GM12878 (cell line): ENCODE measurements at regions not wholly inside any gene's neighbourhood (a gene's known extent, or its start where the extent isn't known, plus 50 kb on each side); places are given as distances from the start of the nearest gene placed in this dataset.

Experiments
- ATAC-seq: fragments of 200-7000 bp; cut with Tn5 transposase; 3 replicates; pipeline ENCODE4 v1.9.1; 2020; ENCODE audit warnings: mild to moderate bottlenecking, moderate library complexity
- BruUV-seq: library from RNA; stranded (reverse); fragments of 400-500 nt; replicated peaks from 2 replicates; lab custom pipeline; 2021; lab: Mats Ljungman, UMichigan
- CTCF ChIA-PET: fragments of 300-600 bp; sonication (Branson Sonifier 250); formaldehyde crosslinking; extraction: SDS; loops from one replicate; lab custom pipeline; 2021; ENCODE audit warnings: inconsistent platforms; lab: Yijun Ruan, JAX
- POLR2A ChIA-PET: fragments of 350-600 bp; formaldehyde crosslinking; extraction: SDS; loops from one replicate; lab custom pipeline; 2021; ENCODE audit warnings: inconsistent platforms; lab: Charles Lee
- RAD21 ChIA-PET: fragments of 300-600 bp; sonication (Branson Sonifier 250); formaldehyde crosslinking; loops from one replicate; lab custom pipeline; 2023; ENCODE audit warnings: antibody characterized with exemption; ENCODE audit not compliant: unreplicated experiment; lab: Charles Lee
- SMC1A ChIA-PET: fragments of 300-600 bp; sonication (Branson Sonifier 250); formaldehyde crosslinking; loops from one replicate; lab custom pipeline; 2023; ENCODE audit not compliant: unreplicated experiment, uncharacterized antibody; lab: Charles Lee
- DNase-seq: peaks from one replicate; pipeline ENCODE4 v3.0.0-alpha.2; 2011; ENCODE audit warnings: low read depth, low spot score
- FAIRE-seq: peaks from 3 replicates; lab custom pipeline; 2011; peaks lifted over from hg19 to GRCh38; lab: Jason Lieb, UNC
- H2AFZ ChIP-seq: 2 replicates; pipeline ENCODE4 v1.6.0; 2011; ENCODE audit warnings: low read depth, low read length, control low read depth; ENCODE audit not compliant: control insufficient read depth
- H3K27ac ChIP-seq: 2 replicates; pipeline ENCODE4 v1.5.1; 2011; ENCODE audit warnings: control low read depth; ENCODE audit not compliant: control insufficient read depth, insufficient read depth
- H3K27me3 ChIP-seq, 2 experiments: replicated peaks in 1 of 2; 2 replicates each; pipeline versions ENCODE4 v1.6.0 to v1.6.1; 2011; ENCODE audit warnings: low read length in 1 of 2; ENCODE audit not compliant: control insufficient read depth in 2 of 2, insufficient read depth in 2 of 2
- H3K36me3 ChIP-seq, 2 experiments: 2 replicates each; pipeline ENCODE4 v1.5.1; 2011; ENCODE audit warnings: low read length in 1 of 2; ENCODE audit not compliant: control insufficient read depth in 2 of 2, insufficient read depth in 2 of 2
- H3K4me1 ChIP-seq: 2 replicates; pipeline ENCODE4 v1.6.1; 2011; ENCODE audit warnings: mild to moderate bottlenecking, low read length, moderate library complexity, mixed read lengths; ENCODE audit not compliant: control insufficient read depth, insufficient read depth
- H3K4me2 ChIP-seq: 2 replicates; pipeline ENCODE4 v1.6.0; 2011; ENCODE audit warnings: control low read depth; ENCODE audit not compliant: control insufficient read depth, insufficient read depth
- H3K4me3 ChIP-seq: fragments of 200-600 bp; sonication (generic); 2 replicates; pipeline ENCODE4 v1.5.1; 2016
- H3K79me2 ChIP-seq: 2 replicates; pipeline ENCODE4 v1.6.0; 2011; ENCODE audit warnings: low read length; ENCODE audit not compliant: control insufficient read depth, insufficient read depth
- H3K9ac ChIP-seq: 2 replicates; pipeline ENCODE4 v1.8.0; 2011; ENCODE audit warnings: low read length, control low read depth, mixed read lengths; ENCODE audit not compliant: control insufficient read depth, insufficient read depth
- H3K9me3 ChIP-seq: replicated peaks from 3 replicates; pipeline ENCODE4 v1.5.1; 2011; ENCODE audit warnings: mild to moderate bottlenecking, low read length; ENCODE audit not compliant: control insufficient read depth, insufficient read depth
- H4K20me1 ChIP-seq: 2 replicates; pipeline ENCODE4 v1.6.0; 2011; ENCODE audit not compliant: control insufficient read depth, insufficient read depth
- IRF5 ChIP-seq: fragments of 450-650 bp; IDR thresholded peaks from 2 replicates; pipeline ENCODE4 v1.6.1; 2017; ENCODE audit warnings: borderline replicate concordance
- REST ChIP-seq: IDR thresholded peaks from 2 replicates; pipeline ENCODE4 v1.6.1; 2012; ENCODE audit warnings: mild to moderate bottlenecking, low read depth, low read length
- SMC3 ChIP-seq: IDR thresholded peaks from 2 replicates; pipeline ENCODE4 v1.6.1; 2011; ENCODE audit warnings: low read length, improper control_type of control experiment, borderline replicate concordance
- WGBS: methylation state at CpG from one replicate; pipeline ENCODE4 v1.1.6; 2016; ENCODE audit warnings: low lambda C conversion rate; ENCODE audit not compliant: insufficient replicate concordance, insufficient coverage; ENCODE audit errors: missing lambda C conversion rate; 5-methylcytosine and 5-hydroxymethylcytosine counted together
- in situ Hi-C: fragments of 300-500 bp; cut with MboI; formaldehyde crosslinking; loops from 9 replicates; pipeline ENCODE4 v1.14.3; 2018; ENCODE audit warnings: mixed read lengths
- intact Hi-C: fragments of 100-400 bp; cut with micrococcal nuclease; formaldehyde crosslinking; loops from one replicate; pipeline ENCODE4 v1.14.2; 2022; ENCODE audit not compliant: unreplicated experiment

- TF ChIP-seq IRF5 = no peak
- peak; percentile 79 for TF ChIP-seq SMC3
Observed at GRCh38 chr2:205885492-205886099, 200.4 kb downstream of the INO80D start (continued).

- no peak for TF ChIP-seq REST
- Histone ChIP-seq H2AFZ (no peak overlapping the region), H3K27me3 (no peaks in the 10 kb centered on the region), H3K79me2 (no peaks in the 10 kb centered on the region), H3K4me2 (no peak overlapping the region), H3K9me3 (no peaks in the 10 kb centered on the region), H3K27ac (no peak overlapping the region), H3K36me3 (no peaks in the 10 kb centered on the region), H4K20me1 (no peaks in the 10 kb centered on the region), H3K4me3 (no peak overlapping the region), H3K9ac (no peak overlapping the region), H3K4me1 (no peaks in the 10 kb centered on the region)
- intact Hi-C loops = loop anchor here (2.0 kb wide), 1 partner anchor 107 kb away; no protein-coding TSS in a partner anchor
- FAIRE-seq = no peak
- DNase-seq = no peak
- WGBS = 18% methylated on average over 4 of the region's 4 CpGs
- ChIA-PET POLR2A (no interaction called here), RAD21 (interaction anchor here (4.4 kb wide), 1 partner anchor 107 kb away, joined by 24 read pairs; no protein-coding TSS in a partner anchor), CTCF (interaction anchor here (0.8 to 1.4 kb wide), 4 partner anchors 12 to 172 kb away, joined by 3 to 7 read pairs (median 5); no protein-coding TSS in a partner anchor), SMC1A (interaction anchor here (0.6 to 1.3 kb wide), 3 partner anchors 63 to 110 kb away, joined by 3 to 4 read pairs (median 3); no protein-coding TSS in a partner anchor)
- ATAC-seq = no peak
- in situ Hi-C loops = loop anchor here (10.0 kb wide), 1 partner anchor 109 kb away; no protein-coding TSS in a partner anchor
- no TSS peak for BruUV-seq
Observed at GRCh38 chr2:205883965-205884364, 201.7 kb downstream of the NRP2 start.
